Muscle layer of colon (tissue), 2 donors: ENCODE measurements at regions not wholly inside any gene's neighbourhood (a gene's known extent, or its start where the extent isn't known, plus 50 kb on each side); places are given as distances from the start of the nearest gene placed in this dataset.

ENCODE experiments used
- H3K27ac ChIP-seq: one replicate; pipeline ENCODE4 v1.7.0; 2013; ENCODE audit warnings: low read depth, mild to moderate bottlenecking, low read length, moderate library complexity
- H3K27me3 ChIP-seq, 2 donors: one replicate each; pipeline ENCODE4 v1.7.0; 2013; ENCODE audit warnings: low read length in 2 of 2, mild to moderate bottlenecking in 2 of 2; ENCODE audit not compliant: insufficient read depth in 2 of 2, control insufficient read depth in 1 of 2
- H3K36me3 ChIP-seq: one replicate; pipeline ENCODE4 v1.7.0; 2013; ENCODE audit warnings: mild to moderate bottlenecking, low read length; ENCODE audit not compliant: insufficient read depth
- H3K4me1 ChIP-seq: one replicate; pipeline ENCODE4 v1.7.0; 2013; ENCODE audit warnings: mild to moderate bottlenecking, low read length; ENCODE audit not compliant: insufficient read depth
- H3K4me3 ChIP-seq, 2 donors: one replicate each; pipeline ENCODE4 v1.7.0; 2013; ENCODE audit warnings: low read length in 2 of 2, low read depth in 1 of 2, mild to moderate bottlenecking in 1 of 2, moderate library complexity in 1 of 2
- H3K9ac ChIP-seq: one replicate; pipeline ENCODE4 v1.7.0; 2013; ENCODE audit warnings: low read length
- H3K9me3 ChIP-seq: one replicate; pipeline ENCODE4 v1.7.0; 2013; ENCODE audit warnings: mild to moderate bottlenecking, low read length
- donor health status: abdominal sarcoma.
- donor health status: Adenocarcinoma of cecum.

DNA sequence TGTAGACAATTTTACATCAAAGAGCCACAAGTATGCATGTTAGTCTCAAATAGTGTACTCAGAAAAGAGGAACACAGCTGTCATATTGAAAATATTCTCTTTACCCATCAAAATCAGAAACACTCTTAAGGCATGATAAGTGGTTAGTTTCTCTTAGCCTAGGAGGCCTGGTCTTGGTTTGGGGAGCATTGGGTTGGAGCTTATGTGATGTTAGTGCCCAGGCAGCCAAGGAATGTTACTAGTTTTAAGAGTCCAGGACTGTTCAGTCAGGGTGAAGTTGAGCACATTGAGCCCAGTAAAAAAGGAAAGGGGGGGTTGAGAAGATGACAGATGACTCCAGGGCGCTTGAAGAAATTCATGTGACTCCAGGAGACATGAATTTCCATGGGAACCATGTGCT is 340.6 kb downstream of the HRH4 start:
- Histone ChIP-seq H3K27ac (no peak overlapping the region), H3K4me1 (no peaks in the 10 kb centered on the region), H3K9me3 (no peaks in the 10 kb centered on the region), H3K4me3 (no peak overlapping the region), H3K9ac (no peak overlapping the region), H3K36me3 (no peaks in the 10 kb centered on the region), H3K27me3 (no peaks in the 10 kb centered on the region)

- no peaks in the 10 kb centered on the region for H3K27me3 ChIP-seq
- H3K4me1 ChIP-seq, result no peaks in the 10 kb centered on the region
- H3K9ac ChIP-seq, result no peak overlapping the region
- no peak overlapping the region for H3K4me3 ChIP-seq
- no peak overlapping the region for H3K27ac ChIP-seq
- no peaks in the 10 kb centered on the region for H3K36me3 ChIP-seq
- H3K9me3 ChIP-seq, result no peaks in the 10 kb centered on the region
These were observed 342.0 kb downstream of the HRH4 start for GRCh38 chr18:24802456-24802855.

GRCh38 chr18:24805156-24805555 is 344.7 kb downstream of the HRH4 start:
- no peaks in the 10 kb centered on the region for H3K27me3 ChIP-seq
- H3K4me3 ChIP-seq, result no peak overlapping the region
- H3K27ac ChIP-seq, result no peak overlapping the region
- H3K9ac ChIP-seq, result no peak overlapping the region
- no peaks in the 10 kb centered on the region for H3K9me3 ChIP-seq
- H3K36me3 ChIP-seq, result no peaks in the 10 kb centered on the region
- no peaks in the 10 kb centered on the region for H3K4me1 ChIP-seq

GRCh38 chr18:24809173-24809950 is 348.9 kb downstream of the HRH4 start:
- Histone ChIP-seq H3K27ac (no peak overlapping the region), H3K27me3 (no peaks in the 10 kb centered on the region), H3K9ac (no peak overlapping the region), H3K4me1 (no peaks in the 10 kb centered on the region), H3K36me3 (no peaks in the 10 kb centered on the region), H3K9me3 (no peaks in the 10 kb centered on the region), H3K4me3 (no peak overlapping the region)

DNA sequence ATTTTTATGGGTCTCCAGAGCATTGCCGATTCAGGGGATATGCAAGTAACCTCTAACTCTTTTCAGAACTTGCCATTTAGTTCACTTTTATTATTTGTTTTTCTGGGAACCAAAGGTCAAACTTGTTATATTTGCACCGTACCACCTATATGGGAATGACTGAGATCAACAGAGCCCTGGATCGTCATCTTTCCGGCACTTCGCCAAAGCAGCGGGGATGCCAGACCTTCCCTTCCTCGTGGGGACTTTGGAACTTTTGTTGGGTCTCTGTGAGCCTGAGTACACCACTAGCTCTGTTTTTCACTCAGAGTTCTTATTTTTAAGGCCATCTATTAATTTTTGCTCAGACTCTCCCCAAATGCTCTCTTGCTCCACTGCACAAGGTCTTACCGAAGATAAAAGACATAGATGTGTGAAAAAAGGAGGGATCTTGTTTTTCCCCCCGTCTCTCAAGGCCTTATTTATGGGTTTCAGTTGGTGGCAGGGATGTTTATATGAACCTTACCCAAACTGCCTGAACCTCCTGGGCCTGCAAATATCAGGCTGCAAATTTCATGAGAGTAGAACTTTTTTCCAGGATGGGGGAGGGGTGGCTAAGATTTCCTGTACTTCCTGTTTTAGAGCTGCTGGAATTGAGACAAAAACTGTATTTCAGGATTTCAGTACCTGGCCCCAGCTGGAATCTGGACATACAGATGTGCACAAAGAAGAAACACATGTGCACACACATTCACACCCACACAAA is 350.3 kb downstream of the HRH4 start:
- H3K36me3 ChIP-seq, result no peaks in the 10 kb centered on the region
- no peaks in the 10 kb centered on the region for H3K4me1 ChIP-seq
- no peak overlapping the region for H3K9ac ChIP-seq
- H3K9me3 ChIP-seq, result no peaks in the 10 kb centered on the region
- no peak overlapping the region for H3K27ac ChIP-seq
- H3K4me3 ChIP-seq, result no peak overlapping the region
- no peaks in the 10 kb centered on the region for H3K27me3 ChIP-seq

- Histone ChIP-seq H3K4me3 (no peak overlapping the region), H3K9me3 (no peaks in the 10 kb centered on the region), H3K4me1 (no peaks in the 10 kb centered on the region), H3K27ac (no peak overlapping the region), H3K9ac (no peak overlapping the region), H3K27me3 (no peaks in the 10 kb centered on the region), H3K36me3 (no peaks in the 10 kb centered on the region)
These were observed 351.7 kb downstream of the HRH4 start for GRCh38 chr18:24811950-24812681.

DNA sequence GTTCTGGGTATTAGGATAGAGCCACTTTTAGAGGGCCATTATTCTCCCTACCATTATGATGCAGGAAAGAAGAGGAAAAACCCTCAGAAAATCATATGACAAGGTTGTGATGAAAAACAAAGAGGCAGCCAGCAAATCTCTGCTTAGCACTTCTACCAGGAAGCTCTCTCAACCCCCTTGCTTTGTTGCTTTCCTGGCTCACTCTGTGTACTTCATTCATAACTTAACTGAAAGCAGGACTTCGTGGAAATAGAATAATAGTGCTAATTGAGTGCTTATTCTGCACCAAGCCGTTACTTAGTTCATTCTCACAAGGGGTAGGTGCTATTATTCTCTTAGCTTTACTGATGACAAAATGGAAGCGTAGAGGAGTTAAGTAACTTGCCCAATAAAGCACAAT is 354.1 kb downstream of the HRH4 start:
- H3K4me3 ChIP-seq, result no peak overlapping the region
- H3K27ac ChIP-seq, result no peak overlapping the region
- H3K4me1 ChIP-seq, result no peaks in the 10 kb centered on the region
- H3K36me3 ChIP-seq, result no peaks in the 10 kb centered on the region
- no peak overlapping the region for H3K9ac ChIP-seq
- H3K9me3 ChIP-seq, result no peaks in the 10 kb centered on the region
- H3K27me3 ChIP-seq, result no peaks in the 10 kb centered on the region

DNA sequence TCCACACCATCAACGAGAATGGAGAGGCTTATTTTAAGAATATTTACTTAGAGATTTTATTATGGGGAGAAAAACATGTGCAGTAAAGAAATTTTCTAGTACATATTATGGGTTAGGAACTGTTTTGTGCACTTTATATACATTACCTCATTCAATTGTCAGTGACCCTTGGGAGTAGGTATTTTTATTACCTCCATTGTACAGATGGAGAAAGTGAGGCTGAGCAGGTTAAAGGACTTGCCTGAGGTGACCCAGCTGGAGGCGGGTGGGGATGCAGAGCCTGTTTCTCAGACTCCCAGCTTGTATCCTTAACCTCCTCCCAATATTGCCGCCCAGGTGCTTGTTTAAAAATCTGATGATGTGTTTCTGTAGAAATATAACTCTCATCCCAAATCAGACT is 356.7 kb downstream of the HRH4 start:
- Histone ChIP-seq H3K4me3 (no peak overlapping the region), H3K9me3 (no peaks in the 10 kb centered on the region), H3K36me3 (no peaks in the 10 kb centered on the region), H3K4me1 (no peaks in the 10 kb centered on the region), H3K9ac (no peak overlapping the region), H3K27me3 (no peaks in the 10 kb centered on the region), H3K27ac (no peak overlapping the region)

DNA sequence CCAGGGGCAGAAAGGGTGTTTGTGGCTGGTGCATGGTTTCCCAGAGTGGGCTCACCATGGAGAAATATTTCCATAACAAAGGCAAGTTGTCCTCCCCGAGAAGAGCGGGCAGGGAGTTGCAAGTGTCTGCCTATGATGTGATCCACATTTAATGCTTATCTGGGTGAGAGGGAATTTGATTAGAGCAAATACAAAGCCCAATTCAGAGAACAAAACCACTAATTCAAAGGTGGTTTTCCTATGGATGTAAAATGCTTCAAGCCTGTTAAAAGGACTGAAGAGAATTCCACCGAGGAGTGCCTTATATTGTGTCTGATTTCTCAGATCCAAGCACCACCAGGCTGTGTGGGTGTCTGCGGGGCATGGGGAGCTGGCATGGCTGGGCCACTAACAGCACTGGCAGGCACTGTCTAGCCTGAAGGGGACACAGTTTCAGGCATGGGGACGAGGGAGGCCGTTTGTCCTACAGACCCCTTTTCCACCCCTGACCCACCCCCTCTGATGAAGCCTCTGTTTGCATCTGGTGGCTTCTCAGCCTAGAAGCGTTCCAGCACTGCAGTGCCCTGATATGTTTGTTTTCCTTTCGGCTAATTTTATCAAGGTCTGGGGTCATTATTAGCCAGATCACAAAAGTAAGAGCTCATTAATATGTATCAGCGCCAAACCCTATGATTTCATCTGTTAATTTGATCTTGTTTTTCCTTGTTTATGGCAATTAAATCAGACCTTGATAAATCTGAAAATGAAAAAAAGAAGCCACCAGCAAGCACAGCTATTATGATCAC is 357.3 kb downstream of the HRH4 start:
- Histone ChIP-seq H3K27ac (no peak overlapping the region), H3K4me3 (no peak overlapping the region), H3K4me1 (no peaks in the 10 kb centered on the region), H3K9me3 (no peaks in the 10 kb centered on the region), H3K36me3 (no peaks in the 10 kb centered on the region), H3K9ac (no peak overlapping the region), H3K27me3 (no peaks in the 10 kb centered on the region)

DNA sequence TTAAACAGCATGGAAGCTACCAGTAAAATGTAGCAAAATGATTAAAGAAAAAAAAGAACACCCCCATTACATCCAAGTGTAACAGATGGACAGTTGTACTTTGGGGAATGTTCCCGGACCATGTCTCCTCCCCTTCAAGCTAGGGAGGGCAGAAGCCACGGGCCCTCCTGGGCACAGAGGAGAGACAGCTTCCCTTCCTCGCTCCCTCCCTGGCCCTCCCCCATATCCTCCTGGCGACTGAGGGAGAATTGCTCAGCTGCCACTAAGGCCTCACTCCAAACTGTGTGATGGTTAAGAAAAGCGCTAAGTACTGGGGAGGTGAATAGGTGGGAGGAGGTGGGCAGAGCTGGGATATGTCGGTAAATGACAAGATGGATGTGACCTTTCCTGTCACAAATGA is 358.0 kb downstream of the HRH4 start:
- Histone ChIP-seq H3K4me1 (no peaks in the 10 kb centered on the region), H3K27me3 (no peaks in the 10 kb centered on the region), H3K36me3 (no peaks in the 10 kb centered on the region), H3K4me3 (no peak overlapping the region), H3K9ac (no peak overlapping the region), H3K9me3 (no peaks in the 10 kb centered on the region), H3K27ac (no peak overlapping the region)
